ENCODE measurements at regions not wholly inside any gene's neighbourhood (a gene's known extent, or its start where the extent isn't known, plus 50 kb on each side); places are given as distances from the start of the nearest gene placed in this dataset.

GRCh38 chr6:145453376-145453775 is 281.9 kb downstream of the EPM2A start:
- peak; percentile 35 for TF ChIP-seq CTCF (IDR thresholded peaks at IDR 0.05; ENCODE audit: low read depth, low read length)
- DNase-seq = no peak
- peaks cover 5% of the 10 kb centered on the region for H3K4me1 ChIP-seq
- H3K9me3 ChIP-seq = no peaks in the 10 kb centered on the region
- H3K36me3 ChIP-seq = no peaks in the 10 kb centered on the region
- H3K27me3 ChIP-seq = no peaks in the 10 kb centered on the region
- H3K4me3 ChIP-seq (ENCODE audit: low read depth, low read length) = no peak overlapping the region

DNA sequence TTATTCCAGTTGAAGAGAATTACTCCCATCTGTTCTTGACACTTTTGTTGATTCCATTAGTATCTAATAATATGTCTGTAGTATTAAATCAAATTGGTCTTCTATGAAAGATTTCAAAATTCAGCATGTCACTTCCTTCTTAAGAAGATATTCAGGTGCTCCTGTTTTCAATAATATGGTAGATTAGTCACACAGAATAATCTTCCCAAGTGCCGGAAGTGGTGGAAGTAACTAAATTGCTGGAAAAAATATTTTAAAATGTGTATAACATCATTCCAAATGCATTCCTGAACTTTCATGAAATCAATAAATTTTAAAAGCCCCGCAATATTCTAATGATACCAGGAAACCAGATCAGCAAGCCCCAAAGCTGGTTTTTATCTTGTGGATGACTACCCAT is 281.3 kb downstream of the EPM2A start:
- peaks cover 5% of the 10 kb centered on the region for H3K4me1 ChIP-seq
- H3K36me3 ChIP-seq = no peaks in the 10 kb centered on the region
- H3K9me3 ChIP-seq = no peaks in the 10 kb centered on the region
- no peak overlapping the region for H3K4me3 ChIP-seq (ENCODE audit: low read depth, low read length)
- no peaks in the 10 kb centered on the region for H3K27me3 ChIP-seq
- no peak for DNase-seq
- TF ChIP-seq CTCF (IDR thresholded peaks at IDR 0.05; ENCODE audit: low read depth, low read length) = no peak

- Histone ChIP-seq H3K9me3 (no peaks in the 10 kb centered on the region), H3K4me3 (ENCODE audit: low read depth, low read length) (no peak overlapping the region), H3K36me3 (no peaks in the 10 kb centered on the region), H3K4me1 (peaks cover 5% of the 10 kb centered on the region), H3K27me3 (no peaks in the 10 kb centered on the region)
- DNase-seq = no peak
- TF ChIP-seq CTCF (IDR thresholded peaks at IDR 0.05; ENCODE audit: low read depth, low read length) = no peak
These were observed 277.8 kb downstream of the EPM2A start for GRCh38 chr6:145457556-145457955.

GRCh38 chr6:145468534-145468933 is 266.8 kb downstream of the EPM2A start:
- H3K9me3 ChIP-seq = no peaks in the 10 kb centered on the region
- DNase-seq = no peak
- no peaks in the 10 kb centered on the region for H3K4me1 ChIP-seq
- TF ChIP-seq CTCF (IDR thresholded peaks at IDR 0.05; ENCODE audit: low read depth, low read length) = no peak
- H3K27me3 ChIP-seq = no peaks in the 10 kb centered on the region
- no peaks in the 10 kb centered on the region for H3K36me3 ChIP-seq
- no peak overlapping the region for H3K4me3 ChIP-seq (ENCODE audit: low read depth, low read length)

DNA sequence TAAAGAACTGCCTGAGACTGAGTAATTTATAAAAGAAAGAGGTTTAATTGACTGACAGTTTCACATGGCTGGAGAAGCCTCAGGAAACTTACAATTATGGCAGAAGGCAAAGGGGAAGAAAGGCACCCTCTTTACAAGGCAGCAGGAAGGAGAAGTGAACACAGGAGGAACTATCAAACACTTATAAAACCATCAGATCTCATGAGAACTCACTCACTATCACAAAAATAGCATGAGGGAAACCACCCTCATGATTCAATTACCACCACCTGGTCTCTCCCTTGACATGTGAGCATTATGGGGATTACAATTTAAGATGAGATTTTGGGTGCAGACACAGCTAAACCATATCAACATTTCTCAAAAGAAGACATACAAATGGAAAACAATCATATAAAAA is 266.3 kb downstream of the EPM2A start:
- Histone ChIP-seq H3K4me1 (no peaks in the 10 kb centered on the region), H3K4me3 (ENCODE audit: low read depth, low read length) (no peak overlapping the region), H3K9me3 (no peaks in the 10 kb centered on the region), H3K27me3 (no peaks in the 10 kb centered on the region), H3K36me3 (no peaks in the 10 kb centered on the region)
- TF ChIP-seq CTCF (IDR thresholded peaks at IDR 0.05; ENCODE audit: low read depth, low read length) = no peak
- DNase-seq = no peak

DNA sequence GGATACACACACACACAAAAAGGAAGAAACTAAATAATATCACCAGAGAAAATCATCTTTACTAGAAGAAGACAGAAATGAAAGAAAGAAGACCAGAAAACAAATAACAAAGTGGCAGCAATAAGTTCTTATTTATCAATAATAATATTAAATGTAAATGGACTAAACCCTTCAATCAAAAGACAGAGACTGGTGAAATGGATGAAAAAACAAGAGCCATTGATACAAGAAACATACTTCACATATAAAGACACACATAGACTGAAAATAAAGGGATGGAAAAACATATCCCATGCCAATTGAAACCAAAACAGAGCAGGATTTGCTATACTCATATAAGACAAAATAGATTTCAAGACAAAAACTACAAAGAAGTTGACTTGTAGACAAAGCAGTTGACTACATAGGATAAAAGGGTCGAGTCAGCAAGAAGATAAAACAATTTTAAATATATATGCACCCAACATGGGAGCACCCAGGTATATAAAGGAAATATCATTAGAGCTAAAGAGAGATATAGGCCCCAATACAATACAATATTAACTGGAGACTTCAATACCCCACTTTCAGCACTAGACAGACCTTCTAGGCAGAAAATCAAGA is 259.4 kb downstream of the EPM2A start:
- no peaks in the 10 kb centered on the region for H3K27me3 ChIP-seq
- TF ChIP-seq CTCF (IDR thresholded peaks at IDR 0.05; ENCODE audit: low read depth, low read length) = no peak
- H3K36me3 ChIP-seq = no peaks in the 10 kb centered on the region
- H3K4me1 ChIP-seq = no peaks in the 10 kb centered on the region
- no peak overlapping the region for H3K4me3 ChIP-seq (ENCODE audit: low read depth, low read length)
- no peaks in the 10 kb centered on the region for H3K9me3 ChIP-seq
- no peak for DNase-seq
